OCI-LY3 (cell line): ENCODE measurements at regions not wholly inside any gene's neighbourhood (a gene's known extent, or its start where the extent isn't known, plus 50 kb on each side); places are given as distances from the start of the nearest gene placed in this dataset.

Experiments
- H2AFZ ChIP-seq: fragments of 200-600, 300-600 bp; shearing (Covaris generic); 2 replicates; pipeline ENCODE4 v1.6.0; 2014; ENCODE audit warnings: antibody characterized with exemption, low read depth, low read length
- H3K27ac ChIP-seq: fragments of 200-600, 300-600 bp; sonication (generic); 2 replicates; pipeline ENCODE4 v1.5.1; 2014; ENCODE audit warnings: mild to moderate bottlenecking, low read length, moderate library complexity, mixed read lengths
- H3K27me3 ChIP-seq: fragments of 200-600, 300-600 bp; sonication (generic); 2 replicates; pipeline ENCODE4 v1.6.1; 2014; ENCODE audit warnings: low read depth, low read length, mixed read lengths
- H3K36me3 ChIP-seq: fragments of 200-600, 300-600 bp; sonication (generic); replicated peaks from 2 replicates; pipeline ENCODE3; 2014; ENCODE audit warnings: low read depth, low read length, mixed read lengths
- H3K4me1 ChIP-seq: fragments of 300-600, 200-600 bp; sonication (generic); 2 replicates; pipeline ENCODE4 v1.6.1; 2014; ENCODE audit warnings: low read length, mixed read lengths
- H3K4me2 ChIP-seq: fragments of 200-600, 300-600 bp; sonication (generic); 2 replicates; pipeline ENCODE4 v1.6.1; 2014; ENCODE audit warnings: low read length, mixed read lengths
- H3K4me3 ChIP-seq: fragments of 300-600, 200-600 bp; sonication (generic); 2 replicates; pipeline ENCODE4 v1.5.1; 2014; ENCODE audit warnings: antibody characterized with exemption, mild to moderate bottlenecking, low read length, moderate library complexity
- H3K79me2 ChIP-seq: fragments of 300-600, 200-600 bp; shearing (Covaris generic); 2 replicates; pipeline ENCODE4 v1.6.1; 2014; ENCODE audit warnings: mild to moderate bottlenecking, low read length, mixed read lengths
- H3K9ac ChIP-seq: fragments of 300-600, 200-600 bp; shearing (Covaris generic); 2 replicates; pipeline ENCODE4 v1.6.0; 2014; ENCODE audit warnings: mild to moderate bottlenecking, low read length, moderate library complexity
- H3K9me3 ChIP-seq: fragments of 200-600, 300-600 bp; shearing (Covaris generic); 2 replicates; pipeline ENCODE4 v1.6.1; 2014; ENCODE audit warnings: low read length, mixed read lengths; ENCODE audit not compliant: insufficient read depth
- H4K20me1 ChIP-seq: fragments of 200-600, 300-600 bp; sonication (generic); 2 replicates; pipeline ENCODE4 v1.6.1; 2016; ENCODE audit warnings: low read length, mixed read lengths; ENCODE audit not compliant: insufficient read depth
- CTCF ChIP-seq: fragments of 200-600, 300-600 bp; sonication (generic); IDR thresholded peaks from 2 replicates; pipeline ENCODE4 v1.5.1; 2014; ENCODE audit warnings: antibody characterized with exemption, low read length, low read depth
- EZH2phosphoT487 ChIP-seq: fragments of 200-600 bp; shearing (Covaris generic); IDR thresholded peaks from 2 replicates; pipeline ENCODE4 v1.6.1; 2018; ENCODE audit warnings: antibody characterized with exemption, mixed run types, low read depth

DNA sequence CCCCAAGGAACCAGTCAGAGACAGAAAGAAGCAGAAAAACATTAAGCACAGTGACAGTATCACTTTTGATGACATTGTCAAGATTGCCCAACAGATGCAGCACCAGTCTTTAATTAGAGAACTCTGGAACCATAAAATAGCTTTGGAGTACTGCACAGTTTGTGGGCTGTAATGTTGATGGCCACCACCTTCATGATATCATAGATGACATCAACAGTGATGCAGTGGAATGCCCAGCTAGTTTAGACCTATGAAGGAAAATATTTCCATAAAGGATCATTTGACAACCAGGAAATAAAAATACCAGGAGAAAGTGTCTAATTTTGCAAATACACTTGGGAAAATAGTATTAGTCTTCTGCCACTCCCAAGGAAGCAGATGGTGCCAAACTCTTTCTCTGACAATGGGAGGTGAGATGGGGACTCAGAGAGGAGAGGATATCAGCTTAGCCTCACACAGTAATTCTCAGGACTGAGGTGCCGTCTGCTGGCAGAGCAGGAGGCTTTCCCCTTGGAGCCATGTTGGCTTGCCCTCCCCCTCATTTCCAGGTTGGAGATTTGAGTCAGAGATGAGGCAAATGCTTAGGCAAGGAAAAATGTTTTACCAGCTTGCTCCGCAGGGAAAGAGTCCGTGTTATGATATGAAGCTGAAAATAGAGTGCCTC lies 107.5 kb upstream of the CELF4 start:
- H3K79me2 ChIP-seq = no peaks in the 10 kb centered on the region
- TF ChIP-seq EZH2phosphoT487 (no peak), CTCF (no peak)
- H3K4me1 ChIP-seq = no peaks in the 10 kb centered on the region
- H3K27ac ChIP-seq = no peak overlapping the region
- no peaks in the 10 kb centered on the region for H4K20me1 ChIP-seq
- no peaks in the 10 kb centered on the region for H3K36me3 ChIP-seq
- no peak overlapping the region for H3K9ac ChIP-seq
- no peaks in the 10 kb centered on the region for H3K9me3 ChIP-seq
- H3K27me3 ChIP-seq = no peaks in the 10 kb centered on the region
- H2AFZ ChIP-seq = no peak overlapping the region
- no peak overlapping the region for H3K4me2 ChIP-seq
- H3K4me3 ChIP-seq = no peak overlapping the region

- Histone ChIP-seq H3K9me3 (no peaks in the 10 kb centered on the region), H2AFZ (no peak overlapping the region), H3K36me3 (no peaks in the 10 kb centered on the region), H3K9ac (no peak overlapping the region), H3K27ac (no peak overlapping the region), H4K20me1 (no peaks in the 10 kb centered on the region), H3K4me3 (no peak overlapping the region), H3K27me3 (no peaks in the 10 kb centered on the region), H3K79me2 (no peaks in the 10 kb centered on the region), H3K4me2 (no peak overlapping the region), H3K4me1 (no peaks in the 10 kb centered on the region)
- no peak for TF ChIP-seq EZH2phosphoT487
- TF ChIP-seq CTCF = no peak
These were observed 106.4 kb upstream of the CELF4 start for GRCh38 chr18:37672001-37672400.

DNA sequence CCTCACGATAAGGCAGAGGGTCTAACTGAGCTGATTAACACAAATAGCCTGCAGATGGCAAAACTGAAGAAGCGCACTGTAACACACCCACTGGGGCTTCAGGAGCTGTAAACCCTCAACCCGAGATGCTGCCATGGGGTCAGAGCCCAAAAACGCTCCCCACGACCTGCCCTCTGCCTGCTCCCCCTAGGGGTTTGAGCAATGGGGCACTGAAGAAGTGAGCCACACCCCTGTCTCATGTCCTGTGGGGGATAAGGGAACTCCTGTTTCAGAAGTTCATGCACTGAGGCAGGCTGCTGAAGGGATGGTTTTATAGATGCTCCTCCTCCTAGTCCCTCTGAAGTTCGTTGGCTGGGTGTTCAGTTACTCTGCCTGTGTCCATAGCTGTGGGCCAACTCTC lies 105.9 kb upstream of the CELF4 start:
- H3K4me3 ChIP-seq = no peak overlapping the region
- no peak overlapping the region for H2AFZ ChIP-seq
- H3K9me3 ChIP-seq = no peaks in the 10 kb centered on the region
- H3K4me2 ChIP-seq = no peak overlapping the region
- H3K27ac ChIP-seq = no peak overlapping the region
- H3K79me2 ChIP-seq = no peaks in the 10 kb centered on the region
- H4K20me1 ChIP-seq = no peaks in the 10 kb centered on the region
- H3K4me1 ChIP-seq = no peaks in the 10 kb centered on the region
- H3K36me3 ChIP-seq = no peaks in the 10 kb centered on the region
- TF ChIP-seq EZH2phosphoT487 = no peak
- TF ChIP-seq CTCF = no peak
- H3K9ac ChIP-seq = no peak overlapping the region
- no peaks in the 10 kb centered on the region for H3K27me3 ChIP-seq

DNA sequence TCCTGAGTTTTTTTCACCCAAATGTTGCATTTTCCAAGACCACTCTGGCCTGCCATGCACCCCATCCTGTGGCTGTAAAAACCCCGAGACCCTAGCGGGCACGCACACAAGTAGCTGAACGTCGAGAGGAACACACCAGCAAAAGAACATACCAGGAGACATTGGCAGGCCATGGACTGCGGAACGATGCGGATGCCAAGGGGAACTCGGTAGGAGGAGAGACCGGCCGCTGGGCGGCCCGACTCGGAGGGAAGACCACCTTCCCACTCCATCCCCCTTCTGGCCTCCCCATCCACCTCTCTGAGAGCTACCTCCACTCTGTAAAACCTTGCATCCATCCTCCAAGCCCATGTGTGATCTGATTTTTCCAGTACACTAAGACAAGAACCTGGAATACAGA lies 105.5 kb upstream of the CELF4 start:
- TF ChIP-seq CTCF (no peak), EZH2phosphoT487 (no peak)
- Histone ChIP-seq H3K4me3 (no peak overlapping the region), H3K27ac (no peak overlapping the region), H3K36me3 (no peaks in the 10 kb centered on the region), H3K4me1 (no peaks in the 10 kb centered on the region), H3K9ac (no peak overlapping the region), H3K79me2 (no peaks in the 10 kb centered on the region), H2AFZ (no peak overlapping the region), H3K4me2 (no peak overlapping the region), H3K9me3 (no peaks in the 10 kb centered on the region), H4K20me1 (no peaks in the 10 kb centered on the region), H3K27me3 (no peaks in the 10 kb centered on the region)
